NCI-H128 (cell line): ENCODE measurements at regions not wholly inside any gene's neighbourhood (a gene's known extent, or its start where the extent isn't known, plus 50 kb on each side); places are given as distances from the start of the nearest gene placed in this dataset.

ENCODE experiments used
- DNase-seq: peaks from one replicate; lab custom pipeline; 2025; ENCODE audit not compliant: unreplicated experiment; lab: John Stamatoyannopoulos, UW

DNA sequence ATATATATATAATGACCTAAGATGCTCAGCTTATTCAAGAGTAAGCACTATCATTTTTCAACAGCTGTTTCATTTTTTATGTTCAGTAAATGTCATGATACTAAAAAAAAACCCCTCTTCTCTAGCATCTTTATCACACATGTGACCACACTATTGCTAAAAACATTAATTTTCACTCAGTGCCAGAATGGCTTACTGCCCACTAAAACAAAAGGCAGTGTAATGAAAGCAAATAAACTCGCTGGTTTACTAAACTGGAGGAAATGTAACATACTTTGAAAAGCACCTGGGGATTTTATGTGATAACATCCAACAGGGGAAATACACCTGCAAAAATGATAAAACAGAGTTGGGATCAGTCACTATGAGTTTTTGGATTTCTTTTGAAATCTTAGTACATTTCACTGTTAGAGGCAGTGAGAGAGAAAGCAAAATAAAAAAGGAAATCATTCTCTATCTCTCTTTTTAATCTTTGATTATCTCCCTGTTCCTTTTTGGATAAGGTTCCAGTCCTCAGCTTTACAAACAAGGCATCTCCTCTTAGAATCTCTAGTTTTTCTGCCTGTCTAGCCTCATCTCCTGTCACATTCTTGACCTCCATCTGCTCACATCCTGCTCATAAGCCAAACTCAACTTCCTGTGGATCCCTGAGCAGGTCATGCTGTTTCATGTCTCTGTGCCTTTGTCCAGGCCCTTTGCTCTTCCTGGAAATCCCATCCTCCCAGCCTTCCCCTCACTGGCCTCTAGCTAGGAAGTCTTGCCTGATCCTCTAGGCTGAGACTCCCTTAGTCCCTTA lies 338.0 kb downstream of the MAN2A1 start:
- DNase-seq, result no peak

DNA sequence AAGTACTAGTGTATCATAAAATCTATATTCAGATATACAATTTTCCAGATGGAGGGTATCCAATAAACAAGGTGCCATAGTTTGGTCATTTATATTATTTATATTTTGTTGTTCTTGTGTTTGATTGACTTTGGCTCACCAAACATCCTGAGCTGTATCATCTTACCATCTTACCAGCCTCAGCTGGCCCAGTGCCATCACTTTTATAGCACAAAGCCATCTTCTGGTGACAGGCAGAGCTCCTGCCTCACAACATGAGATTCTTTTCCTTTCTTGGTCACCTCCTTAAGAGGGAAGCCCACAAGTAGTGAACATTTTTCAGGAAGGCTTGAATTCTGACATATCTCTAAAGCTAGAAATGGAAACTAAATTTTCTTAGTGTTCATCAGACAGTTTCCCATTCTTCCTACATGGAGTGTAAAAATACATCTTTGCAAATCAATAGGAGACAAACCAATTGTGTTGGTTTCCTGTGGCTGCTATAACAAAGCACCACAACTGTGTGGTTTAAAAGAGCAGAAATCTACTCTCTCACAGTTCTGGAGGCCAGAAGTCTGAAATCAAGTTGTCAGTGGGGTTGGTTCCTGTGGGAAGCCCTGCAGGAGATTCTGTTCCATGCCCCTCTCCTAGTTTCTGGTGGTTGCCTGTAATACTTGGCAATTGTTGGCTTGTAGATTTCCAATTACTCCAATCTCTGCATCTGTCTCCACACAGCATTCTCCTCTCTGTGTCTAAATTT lies 341.8 kb downstream of the MAN2A1 start:
- no peak for DNase-seq

DNA sequence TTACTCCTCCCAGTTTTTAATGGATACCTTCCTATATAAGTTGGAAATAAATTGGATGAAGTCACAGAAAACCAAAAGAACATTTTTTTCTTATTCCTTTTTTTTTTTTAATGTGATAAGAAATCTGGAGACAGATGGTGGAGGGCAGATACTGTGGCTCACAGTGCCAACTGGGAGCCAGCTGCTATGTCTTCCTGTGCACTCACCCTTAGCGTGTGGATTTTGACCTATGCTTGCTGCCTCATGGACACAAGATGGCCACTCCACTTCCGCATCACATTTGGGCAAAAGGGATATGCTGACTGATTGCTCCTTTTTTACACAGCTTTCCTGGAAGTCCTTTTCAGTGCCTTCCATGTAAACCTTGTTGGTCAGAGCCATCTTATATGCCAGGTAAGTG lies 342.6 kb downstream of the MAN2A1 start:
- DNase-seq, result no peak

DNA sequence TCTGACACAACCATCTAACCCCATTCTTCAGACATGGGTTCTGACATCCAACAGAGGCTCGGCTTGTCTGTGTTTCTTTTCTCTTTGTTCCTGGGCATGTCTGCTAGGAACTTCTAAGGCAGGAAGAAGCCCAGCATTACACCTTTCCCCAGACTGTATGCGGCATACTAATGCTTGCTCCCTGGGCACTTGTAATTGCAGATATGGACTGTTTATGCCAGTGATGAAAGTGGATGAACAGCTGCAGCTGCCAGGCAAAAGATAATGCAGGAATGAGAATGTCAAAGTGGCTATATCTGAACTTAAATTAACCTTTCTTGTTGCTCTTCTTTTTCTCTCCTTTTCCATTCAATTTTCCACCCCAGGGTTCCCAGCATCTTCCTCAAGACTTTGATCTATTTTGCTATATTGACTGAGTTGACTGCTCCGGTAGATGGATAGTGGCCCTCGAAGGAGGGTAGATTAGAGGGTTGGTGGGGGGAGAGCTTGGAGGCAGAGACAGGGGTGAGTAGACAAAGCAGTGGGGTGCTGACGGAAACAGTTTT lies 344.4 kb downstream of the MAN2A1 start:
- no peak for DNase-seq

DNA sequence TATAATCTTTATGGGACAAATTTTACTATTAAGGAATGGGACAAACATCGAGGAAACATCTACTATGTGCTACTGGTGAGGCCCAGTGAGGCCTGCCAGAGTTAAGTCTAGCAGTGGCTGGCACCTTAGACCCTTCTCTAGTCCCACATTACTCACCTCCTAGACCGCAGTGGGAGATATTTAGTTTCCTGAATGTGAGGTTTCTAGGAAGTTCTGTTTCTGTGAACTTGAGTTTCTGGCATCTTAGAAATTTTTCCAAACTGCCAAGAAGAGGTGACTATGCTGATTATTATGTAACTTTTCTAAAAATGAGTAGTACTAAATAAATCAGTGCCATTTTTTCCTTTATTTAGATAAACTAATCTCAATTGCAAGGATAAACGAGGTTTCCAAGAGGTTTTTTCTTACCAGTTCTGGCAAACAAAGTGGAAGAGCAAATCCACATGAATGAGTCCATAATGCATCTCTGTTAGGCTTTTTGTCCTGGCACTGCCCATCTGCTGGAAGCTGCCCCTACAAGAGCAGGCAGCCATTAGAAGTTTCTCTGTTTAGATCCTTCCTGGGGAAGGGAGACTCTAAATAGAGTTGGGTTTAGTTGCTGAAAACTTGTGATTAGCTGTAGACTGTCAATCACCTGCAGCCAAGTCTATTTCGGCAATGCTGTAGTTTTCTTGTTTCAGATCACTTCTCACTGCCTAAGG lies 348.7 kb downstream of the MAN2A1 start:
- no peak for DNase-seq

DNA sequence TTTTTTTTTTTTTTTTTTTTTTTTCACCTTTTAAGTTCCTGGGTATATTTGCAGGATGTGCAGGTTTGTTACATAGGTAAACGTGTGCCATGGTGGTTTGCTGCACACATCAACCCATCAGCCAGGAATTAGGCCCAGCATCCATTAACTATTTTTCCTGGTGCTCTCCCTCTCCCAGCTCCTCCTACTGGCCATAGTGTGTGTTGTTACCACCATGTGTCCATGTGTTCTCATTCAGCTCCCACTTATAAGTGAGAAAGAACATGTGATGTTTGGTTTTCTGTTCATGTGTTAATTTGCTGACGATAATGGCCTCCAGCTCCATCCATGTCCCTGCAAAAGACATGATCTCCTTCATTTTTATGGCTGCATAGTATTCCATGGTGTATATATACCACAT lies 350.5 kb downstream of the MAN2A1 start:
- DNase-seq, result no peak

DNA sequence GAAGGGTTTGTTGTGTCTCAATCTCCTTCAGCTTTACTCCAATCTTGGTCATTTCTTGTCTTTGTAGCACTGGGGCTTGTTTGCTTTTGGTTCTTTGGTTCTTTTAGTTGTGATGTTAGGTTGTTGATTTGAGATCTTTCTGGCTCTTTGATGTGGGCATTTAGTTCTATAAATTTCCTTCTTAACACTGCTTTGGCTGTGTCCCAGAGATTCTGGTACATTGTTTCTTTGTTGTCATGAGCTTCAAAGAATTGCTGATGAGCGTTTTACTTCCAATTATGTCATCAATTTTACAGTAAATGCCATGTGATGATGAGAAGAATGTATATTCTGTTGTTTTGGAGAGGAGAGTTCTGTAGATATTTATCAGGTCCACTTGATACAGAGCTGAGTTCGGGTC lies 353.3 kb downstream of the MAN2A1 start:
- no peak for DNase-seq

DNA sequence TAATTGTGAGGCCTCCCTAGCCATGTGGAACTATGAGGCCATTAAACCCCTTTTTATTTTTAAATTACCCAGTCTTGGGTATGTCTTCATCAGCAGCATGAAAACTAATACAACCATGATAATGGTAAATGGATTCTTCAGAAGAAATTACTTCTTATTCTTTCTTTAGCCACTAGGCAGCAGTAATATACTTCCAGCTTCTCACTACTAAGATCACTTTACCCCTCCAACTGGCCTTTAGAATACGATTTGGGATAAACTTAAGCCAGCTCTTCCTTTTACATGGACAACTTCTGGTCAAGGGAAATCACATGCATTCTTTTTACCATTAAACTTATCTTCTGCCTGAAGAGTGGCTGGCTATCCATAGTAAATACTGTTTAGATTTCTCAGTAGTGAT lies 355.4 kb downstream of the MAN2A1 start:
- no peak for DNase-seq

DNA sequence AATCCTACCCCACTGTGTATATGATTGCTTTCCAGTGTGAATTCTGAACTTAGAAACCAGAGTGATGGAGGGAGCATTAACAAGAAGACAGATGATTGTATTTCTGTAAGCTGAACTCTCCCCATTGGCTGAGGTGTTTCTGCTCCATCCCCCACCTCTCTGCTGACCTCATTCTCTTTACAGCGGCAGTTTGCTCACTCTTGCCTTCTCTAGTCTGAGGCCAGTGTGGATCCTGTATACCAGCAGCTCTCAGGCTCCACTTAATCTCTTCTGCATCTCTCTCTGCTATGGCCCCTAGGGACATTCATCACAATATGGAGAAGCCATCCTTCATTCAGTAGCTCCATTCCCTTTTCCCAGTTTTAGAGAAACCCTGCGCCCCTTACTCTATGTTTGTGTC lies 358.8 kb downstream of the MAN2A1 start:
- no peak for DNase-seq

DNA sequence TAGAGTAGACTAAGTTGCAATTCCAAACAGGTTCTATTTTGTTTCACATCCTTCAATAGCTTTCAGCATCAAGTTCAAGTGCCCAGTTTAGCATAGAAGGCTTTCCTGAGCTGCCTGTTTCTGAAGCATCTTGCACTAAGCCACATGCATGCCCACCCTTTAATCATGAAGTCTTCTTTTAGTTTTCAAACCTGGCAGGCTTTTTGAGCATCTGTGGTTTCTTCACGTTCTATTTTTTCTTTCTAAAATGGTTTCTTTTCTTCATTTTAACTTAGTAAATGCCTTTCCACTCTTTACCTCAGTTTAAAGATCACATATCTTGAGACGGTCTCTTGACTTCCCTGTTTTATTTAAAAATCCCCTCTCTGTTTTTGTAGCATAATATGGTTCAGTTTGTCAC lies 360.1 kb downstream of the MAN2A1 start:
- no peak for DNase-seq

DNA sequence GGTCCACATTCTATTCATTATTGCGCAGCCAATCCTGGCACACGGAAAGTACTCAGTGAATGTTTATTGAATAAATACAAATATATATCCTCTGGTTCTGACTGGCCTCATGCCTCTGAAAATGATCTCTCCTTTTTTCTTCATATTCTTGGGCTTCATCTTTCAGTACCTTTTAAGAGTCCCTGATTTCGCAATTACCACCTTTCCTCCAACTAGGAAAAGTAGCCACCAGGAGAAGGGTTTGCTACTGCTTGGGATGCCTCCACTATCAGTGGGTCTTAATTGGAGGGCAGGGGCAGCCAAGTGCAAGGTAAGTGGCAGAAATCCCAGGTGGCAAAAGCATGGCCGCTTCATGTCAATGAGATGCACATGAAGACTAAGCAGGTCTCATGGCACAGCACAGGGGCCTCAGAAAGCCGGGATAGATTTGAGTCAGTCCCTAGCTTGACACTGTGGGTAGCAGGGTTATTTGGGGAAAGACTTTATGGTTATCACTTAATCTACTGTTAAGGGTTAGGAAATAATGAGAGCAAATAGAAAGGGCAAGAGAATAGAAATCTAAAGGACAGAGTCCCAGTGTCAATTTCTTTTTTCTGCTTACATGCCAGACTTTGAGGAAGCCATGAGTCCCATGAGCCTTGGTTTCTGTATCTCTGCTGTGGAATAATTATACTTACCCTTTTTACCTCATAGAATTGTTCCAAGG lies 361.1 kb downstream of the MAN2A1 start:
- no peak for DNase-seq

DNA sequence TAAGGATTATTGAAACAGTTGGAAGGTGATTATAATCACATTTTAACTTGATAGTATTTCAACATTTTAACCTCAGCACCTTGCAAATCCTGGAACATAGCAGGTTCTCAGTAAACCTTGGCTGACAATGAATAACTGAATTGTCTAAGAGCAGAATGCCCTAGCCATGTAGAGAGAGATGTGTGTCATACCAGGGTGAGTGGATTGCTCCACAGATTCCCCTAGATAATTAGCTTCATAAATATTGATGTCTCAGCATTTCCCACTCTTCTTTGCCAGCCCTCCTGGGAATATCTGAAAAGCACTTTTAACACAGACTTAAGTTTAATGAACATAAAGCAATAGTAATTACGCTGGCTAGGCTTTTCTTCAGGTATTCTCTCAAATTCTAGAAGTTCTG lies 363.5 kb downstream of the MAN2A1 start:
- no peak for DNase-seq

DNA sequence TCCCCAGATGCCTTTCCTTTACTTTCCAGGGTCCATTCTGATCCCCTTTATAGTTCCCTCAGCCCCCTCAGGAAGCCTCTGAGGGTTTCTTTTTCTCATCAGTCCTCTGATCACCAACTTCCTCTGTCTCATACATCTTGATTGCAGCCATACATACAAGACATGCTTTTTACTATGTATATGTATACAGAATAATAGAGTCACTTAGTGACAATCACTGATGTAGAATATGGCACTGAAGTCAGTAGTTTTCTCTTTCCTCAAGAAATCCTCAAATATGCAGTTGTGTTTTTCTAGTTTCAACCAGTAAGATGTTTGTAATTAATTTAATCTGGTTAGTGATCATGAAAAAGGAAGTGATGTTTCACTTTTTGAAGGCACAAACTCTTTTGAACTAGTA lies 364.1 kb downstream of the MAN2A1 start:
- DNase-seq, result no peak

DNA sequence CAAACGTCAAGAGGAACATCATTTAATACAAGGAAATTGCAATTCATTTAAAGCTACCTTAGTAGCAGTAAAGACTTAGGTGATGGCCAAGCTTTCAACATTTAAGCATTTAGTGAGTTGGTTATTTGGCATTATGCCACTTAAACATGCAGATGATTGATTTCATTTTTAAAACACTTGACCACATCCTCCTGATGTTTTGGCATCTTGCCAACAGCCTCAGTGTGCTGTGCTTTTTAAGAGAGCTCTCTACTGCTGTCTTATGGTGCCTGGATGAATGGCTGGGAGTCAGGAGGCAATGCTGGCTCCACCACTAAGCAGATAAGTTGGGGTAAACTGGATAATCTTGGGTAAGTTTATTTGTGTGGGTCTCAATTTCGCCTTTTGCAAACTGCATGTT lies 364.5 kb downstream of the MAN2A1 start:
- peak; percentile 71 for DNase-seq

DNA sequence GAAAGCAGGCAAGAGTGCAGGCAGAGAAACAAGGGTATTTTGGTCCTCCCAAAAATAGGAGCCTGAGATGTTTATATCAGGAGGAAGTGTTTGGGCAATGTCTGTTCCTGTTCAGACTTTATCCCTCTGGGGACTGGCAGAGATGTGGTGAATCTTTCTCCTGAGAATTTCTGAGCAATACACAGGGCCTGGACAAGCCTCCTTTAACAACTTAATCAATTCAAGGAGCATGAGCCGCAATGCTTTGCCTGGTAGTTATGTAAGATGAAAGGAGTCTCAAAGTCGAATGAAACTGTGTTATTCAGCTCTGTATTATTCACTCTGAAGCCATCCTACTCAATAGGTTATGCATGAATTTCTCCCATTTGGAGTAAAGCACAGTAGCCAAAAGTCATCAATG lies 365.6 kb downstream of the MAN2A1 start:
- DNase-seq, result no peak

DNA sequence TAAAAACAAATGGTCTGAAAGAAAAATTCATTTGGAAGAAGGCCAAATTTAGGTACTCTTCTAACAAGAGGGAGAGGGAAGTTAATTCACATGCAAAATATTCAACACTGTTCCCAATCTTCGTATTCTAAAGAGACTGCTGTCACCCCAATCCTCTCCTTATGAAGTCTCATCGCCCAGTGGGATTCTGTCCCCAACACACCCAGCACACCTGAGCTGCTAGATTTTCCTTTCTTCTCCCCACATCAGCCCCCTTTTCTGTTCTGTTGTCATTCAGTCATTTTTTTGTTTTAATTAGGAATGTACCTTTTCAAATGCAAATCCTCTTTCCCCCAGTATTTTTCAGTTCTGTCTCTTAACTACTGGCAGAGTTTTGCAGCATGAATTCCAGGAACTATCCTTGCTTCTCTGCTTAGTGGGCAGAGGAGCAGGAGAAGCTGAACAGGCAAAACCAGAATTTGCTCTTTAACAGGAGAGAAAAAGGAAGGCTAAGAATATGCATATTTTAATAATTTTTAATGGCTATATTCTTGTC lies 366.9 kb downstream of the MAN2A1 start:
- DNase-seq, result no peak

DNA sequence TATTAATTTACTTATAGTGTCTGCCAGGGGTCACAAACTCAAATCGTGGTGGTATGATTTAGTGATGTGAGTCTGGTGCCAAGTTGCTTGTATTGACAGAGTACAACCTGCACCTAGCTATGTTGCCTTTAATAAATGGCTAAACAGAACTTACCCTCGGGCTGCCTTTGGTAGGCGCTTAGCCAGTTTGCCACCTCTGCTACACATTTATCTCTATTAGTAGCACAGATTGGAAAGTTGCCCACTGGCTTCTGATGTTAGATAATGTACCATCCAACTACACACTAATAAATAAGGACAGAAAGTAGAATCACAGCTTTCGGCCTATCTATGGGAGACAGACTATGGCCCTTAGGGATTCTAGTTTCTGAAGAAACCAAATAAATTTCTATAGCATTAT lies 368.4 kb downstream of the MAN2A1 start:
- DNase-seq, result no peak

DNA sequence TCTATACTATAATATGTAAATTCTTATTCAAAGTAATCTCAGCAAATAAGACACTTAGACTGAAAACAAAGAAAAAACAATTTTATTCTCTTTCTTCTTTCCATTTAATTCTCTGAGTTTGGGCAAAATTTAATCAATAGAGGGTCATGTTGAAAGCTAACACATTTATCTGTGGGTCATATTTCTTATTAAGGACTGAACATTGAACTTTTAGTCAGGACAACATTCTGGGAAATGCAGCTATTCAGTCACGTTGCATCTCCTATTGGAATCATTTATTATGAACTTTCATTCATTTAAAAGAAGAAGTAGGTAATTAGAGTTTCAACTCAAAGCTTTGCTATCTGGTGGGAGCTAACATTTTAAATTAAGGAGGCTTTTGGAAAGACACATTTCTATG lies 372.5 kb downstream of the MAN2A1 start:
- DNase-seq, result no peak

DNA sequence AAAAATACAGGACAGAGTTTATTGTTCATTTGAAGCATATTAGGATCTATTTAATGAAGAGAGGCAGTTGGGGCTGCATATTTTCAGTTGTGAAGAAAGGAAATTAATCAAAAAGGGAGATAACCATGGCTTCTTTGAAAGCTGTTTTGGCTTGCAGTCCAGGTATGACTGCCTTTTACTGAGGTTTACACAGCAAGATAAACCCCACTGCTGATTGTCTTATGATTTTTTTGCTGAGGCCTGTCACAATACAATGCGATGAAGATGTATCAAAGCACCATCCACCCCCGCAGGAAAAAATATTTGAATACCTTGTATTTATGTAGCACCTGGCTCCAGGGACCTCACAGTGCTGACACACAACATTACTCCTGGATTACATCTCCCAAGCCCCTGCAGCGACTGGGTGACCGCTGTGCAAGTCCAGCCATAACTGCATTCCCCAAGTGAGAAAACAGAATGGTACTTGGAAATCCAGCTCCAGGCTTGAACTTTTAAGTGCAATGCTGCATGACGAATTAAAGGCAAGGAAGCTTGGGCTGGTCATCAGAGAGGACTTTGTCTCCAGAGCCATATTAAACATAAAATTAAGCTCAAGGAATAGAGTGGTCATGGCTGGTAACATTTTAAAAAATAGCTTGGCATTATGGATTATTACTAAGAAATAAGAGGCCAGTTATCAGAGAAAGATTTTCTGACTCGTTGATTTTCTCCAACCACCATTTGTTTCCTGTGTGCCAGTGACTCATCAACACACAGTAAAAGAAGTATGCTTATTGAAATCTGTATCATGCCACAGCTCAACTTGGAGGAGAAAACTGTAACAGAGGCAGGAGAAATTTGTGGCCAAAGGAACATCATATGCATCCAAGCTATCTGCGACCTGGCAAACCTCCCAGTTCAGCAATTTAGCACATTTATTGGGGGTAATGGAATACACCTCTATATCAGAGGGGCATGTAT lies 374.2 kb downstream of the MAN2A1 start:
- DNase-seq, result no peak
